HAP-1 (cell line): ENCODE measurements at regions not wholly inside any gene's neighbourhood (a gene's known extent, or its start where the extent isn't known, plus 50 kb on each side); places are given as distances from the start of the nearest gene placed in this dataset.

Experiments
- DNase-seq, 2 experiments: peaks; one replicate each; pipeline ENCODE4 v3.0.0-alpha.2; 2016 to 2020; ENCODE audit warnings: low spot score in 2 of 2
- H3K27me3 ChIP-seq: fragments of 250-450 bp; sonication (Bioruptor Pico); 2 replicates; pipeline ENCODE4 v1.5.1; 2020; ENCODE audit warnings: low read depth, mild to moderate bottlenecking, moderate library complexity
- H3K36me3 ChIP-seq: fragments of 250-450 bp; sonication (Bioruptor Pico); replicated peaks from 2 replicates; pipeline ENCODE4 v1.5.1; 2020; ENCODE audit warnings: mild to moderate bottlenecking
- H3K4me1 ChIP-seq: fragments of 250-450 bp; sonication (Bioruptor Pico); 2 replicates; pipeline ENCODE4 v1.5.1; 2020; ENCODE audit warnings: mild to moderate bottlenecking
- H3K4me3 ChIP-seq: fragments of 250-450 bp; sonication (Bioruptor Pico); 2 replicates; pipeline ENCODE4 v1.5.1; 2020; ENCODE audit warnings: mild to moderate bottlenecking, moderate library complexity
- H3K9me3 ChIP-seq: fragments of 250-450 bp; sonication (Bioruptor Pico); 2 replicates; pipeline ENCODE4 v1.5.1; 2020; ENCODE audit warnings: mild to moderate bottlenecking, moderate library complexity
- in situ Hi-C: fragments of 300-500 bp; cut with MboI; formaldehyde crosslinking; loops from 3 replicates; pipeline ENCODE4 v1.14.3; 2020; ENCODE audit warnings: low sequenced_read_pairs, inconsistent platforms, mixed read lengths

- Histone ChIP-seq H3K9me3 (no peaks in the 10 kb centered on the region), H3K27me3 (no peaks in the 10 kb centered on the region), H3K4me3 (no peak overlapping the region), H3K36me3 (no peaks in the 10 kb centered on the region), H3K4me1 (no peaks in the 10 kb centered on the region)
- in situ Hi-C loops = no loop called here
- DNase-seq = no peak
These were observed 193.9 kb downstream of the FIGN start for GRCh38 chr2:163541943-163542342.

GRCh38 chr2:163541495-163541894, 194.3 kb downstream of the FIGN start:
- in situ Hi-C loops = no loop called here

GRCh38 chr2:163528640-163529217, 207.1 kb downstream of the FIGN start:
- no peaks in the 10 kb centered on the region for H3K36me3 ChIP-seq
- H3K9me3 ChIP-seq = no peaks in the 10 kb centered on the region
- no peak for DNase-seq
- in situ Hi-C loops = no loop called here
- no peaks in the 10 kb centered on the region for H3K27me3 ChIP-seq
- H3K4me1 ChIP-seq = no peaks in the 10 kb centered on the region; the same call in 1 of the 2 replicates
- H3K4me3 ChIP-seq = no peak overlapping the region

More at GRCh38 chr2:163541495-163541894, 194.3 kb downstream of the FIGN start:
- no peaks in the 10 kb centered on the region for H3K4me1 ChIP-seq
- H3K36me3 ChIP-seq = no peaks in the 10 kb centered on the region
- no peaks in the 10 kb centered on the region for H3K9me3 ChIP-seq
- H3K4me3 ChIP-seq = no peak overlapping the region
- DNase-seq = no peak
- H3K27me3 ChIP-seq = no peaks in the 10 kb centered on the region

- Histone ChIP-seq H3K4me1 (no peaks in the 10 kb centered on the region; the same call in 1 of the 2 replicates), H3K36me3 (no peaks in the 10 kb centered on the region), H3K9me3 (no peaks in the 10 kb centered on the region), H3K27me3 (no peaks in the 10 kb centered on the region), H3K4me3 (no peak overlapping the region)
- in situ Hi-C loops = no loop called here
- no peak for DNase-seq
These were observed 208.4 kb downstream of the FIGN start for GRCh38 chr2:163527381-163527780.

- in situ Hi-C loops = no loop called here
- no peaks in the 10 kb centered on the region for H3K4me1 ChIP-seq
- no peak for DNase-seq
- no peaks in the 10 kb centered on the region for H3K27me3 ChIP-seq
- H3K36me3 ChIP-seq = no peaks in the 10 kb centered on the region
- H3K4me3 ChIP-seq = no peak overlapping the region
- no peaks in the 10 kb centered on the region for H3K9me3 ChIP-seq
These were observed 217.0 kb downstream of the FIGN start for GRCh38 chr2:163518762-163519161.

GRCh38 chr2:163515836-163516235, 220.0 kb downstream of the FIGN start:
- Histone ChIP-seq H3K4me1 (no peaks in the 10 kb centered on the region), H3K36me3 (no peaks in the 10 kb centered on the region), H3K27me3 (no peaks in the 10 kb centered on the region), H3K4me3 (no peak overlapping the region), H3K9me3 (no peaks in the 10 kb centered on the region)
- in situ Hi-C loops = no loop called here
- no peak for DNase-seq

- no peaks in the 10 kb centered on the region for H3K27me3 ChIP-seq
- no peaks in the 10 kb centered on the region for H3K4me1 ChIP-seq
- no peaks in the 10 kb centered on the region for H3K36me3 ChIP-seq
- no peak overlapping the region for H3K4me3 ChIP-seq
- in situ Hi-C loops = no loop called here
- H3K9me3 ChIP-seq = no peaks in the 10 kb centered on the region
- no peak for DNase-seq
These were observed 230.5 kb downstream of the FIGN start for GRCh38 chr2:163505281-163505680.

GRCh38 chr2:163493359-163494298, 242.2 kb downstream of the FIGN start:
- no peaks in the 10 kb centered on the region for H3K36me3 ChIP-seq
- no peak for DNase-seq
- in situ Hi-C loops = no loop called here
- no peaks in the 10 kb centered on the region for H3K27me3 ChIP-seq
- H3K9me3 ChIP-seq = no peaks in the 10 kb centered on the region
- H3K4me1 ChIP-seq = no peaks in the 10 kb centered on the region
- no peak overlapping the region for H3K4me3 ChIP-seq

GRCh38 chr2:163491850-163492249, 244.0 kb downstream of the FIGN start:
- in situ Hi-C loops = no loop called here
- no peaks in the 10 kb centered on the region for H3K27me3 ChIP-seq

GRCh38 chr2:163490281-163490680, 245.5 kb downstream of the FIGN start:
- no peak for DNase-seq

More at GRCh38 chr2:163491850-163492249, 244.0 kb downstream of the FIGN start:
- Histone ChIP-seq H3K9me3 (no peaks in the 10 kb centered on the region), H3K36me3 (no peaks in the 10 kb centered on the region), H3K4me3 (no peak overlapping the region), H3K4me1 (no peaks in the 10 kb centered on the region)
- no peak for DNase-seq

GRCh38 chr2:163481515-163481914, 254.3 kb downstream of the FIGN start:
- H3K4me1 ChIP-seq = no peaks in the 10 kb centered on the region
- H3K4me3 ChIP-seq = no peak overlapping the region
- H3K27me3 ChIP-seq = no peaks in the 10 kb centered on the region
- H3K36me3 ChIP-seq = no peaks in the 10 kb centered on the region
- DNase-seq = no peak
- in situ Hi-C loops = no loop called here
- no peaks in the 10 kb centered on the region for H3K9me3 ChIP-seq

More at GRCh38 chr2:163490281-163490680, 245.5 kb downstream of the FIGN start:
- Histone ChIP-seq H3K4me3 (no peak overlapping the region), H3K9me3 (no peaks in the 10 kb centered on the region), H3K36me3 (no peaks in the 10 kb centered on the region), H3K4me1 (no peaks in the 10 kb centered on the region), H3K27me3 (no peaks in the 10 kb centered on the region)
- in situ Hi-C loops = no loop called here

- no peak for DNase-seq
- Histone ChIP-seq H3K36me3 (no peaks in the 10 kb centered on the region), H3K27me3 (no peaks in the 10 kb centered on the region), H3K4me3 (no peak overlapping the region), H3K4me1 (no peaks in the 10 kb centered on the region), H3K9me3 (no peaks in the 10 kb centered on the region)
- in situ Hi-C loops = no loop called here
These were observed 256.2 kb downstream of the FIGN start for GRCh38 chr2:163479599-163479998.

- Histone ChIP-seq H3K9me3 (no peaks in the 10 kb centered on the region), H3K4me1 (peaks cover 2% of the 10 kb centered on the region; the same call in 1 of the 2 replicates), H3K4me3 (no peak overlapping the region), H3K36me3 (no peaks in the 10 kb centered on the region), H3K27me3 (no peaks in the 10 kb centered on the region)
- in situ Hi-C loops = no loop called here
- no peak for DNase-seq
These were observed 260.0 kb downstream of the FIGN start for GRCh38 chr2:163475815-163476214.

GRCh38 chr2:163474889-163475288, 260.9 kb downstream of the FIGN start:
- H3K9me3 ChIP-seq = no peaks in the 10 kb centered on the region
- peaks cover 2% of the 10 kb centered on the region; the same call in 1 of the 2 replicates for H3K4me1 ChIP-seq
- in situ Hi-C loops = no loop called here
- no peak overlapping the region for H3K4me3 ChIP-seq
- no peaks in the 10 kb centered on the region for H3K27me3 ChIP-seq
- no peaks in the 10 kb centered on the region for H3K36me3 ChIP-seq
- DNase-seq = no peak
